Activated B cell treated with CpG ODN at 0.5 μM for 24 hours (primary cell): ENCODE measurements at regions not wholly inside any gene's neighbourhood (a gene's known extent, or its start where the extent isn't known, plus 50 kb on each side); places are given as distances from the start of the nearest gene placed in this dataset.

ENCODE experiments used
- ATAC-seq: fragments of 200-7000 bp; cut with Tn5 transposase; one replicate; pipeline ENCODE4 v1.10.0; 2021; ENCODE audit warnings: low read depth, mild to moderate bottlenecking, moderate library complexity
- CTCF ChIA-PET: fragments of 350-600 bp; sonication (Branson Sonifier 250); formaldehyde crosslinking; loops from one replicate; lab custom pipeline; 2021; ENCODE audit warnings: antibody characterized with exemption; lab: Charles Lee
- POLR2A ChIA-PET: fragments of 350-600 bp; sonication (Branson Sonifier 250); formaldehyde crosslinking; loops from one replicate; lab custom pipeline; 2021; ENCODE audit warnings: antibody characterized with exemption; lab: Charles Lee
- DNase-seq: peaks from one replicate; pipeline ENCODE4 v3.0.0; 2022
- H3K27ac Mint-ChIP-seq: one replicate; pipeline ENCODE4 v1.8.0; 2020; ENCODE audit warnings: mixed read lengths
- H3K27me3 Mint-ChIP-seq: one replicate; pipeline ENCODE4 v1.8.0; 2021; ENCODE audit warnings: mixed read lengths
- H3K36me3 Mint-ChIP-seq: one replicate; pipeline ENCODE4 v1.8.0; 2021; ENCODE audit warnings: low read depth, mixed read lengths
- H3K4me1 Mint-ChIP-seq: one replicate; pipeline ENCODE4 v1.8.0; 2021; ENCODE audit warnings: mixed read lengths
- H3K4me3 Mint-ChIP-seq: one replicate; pipeline ENCODE4 v1.8.0; 2020; ENCODE audit warnings: mild to moderate bottlenecking, mixed read lengths
- H3K9me3 Mint-ChIP-seq: one replicate; pipeline ENCODE4 v1.8.0; 2020; ENCODE audit warnings: mixed read lengths
- CTCF ChIP-seq: fragments of 200-600 bp; IDR thresholded peaks from one replicate; pipeline ENCODE4 v1.8.0; 2022; ENCODE audit warnings: antibody characterized with exemption, mild to moderate bottlenecking
- intact Hi-C: fragments of 100-400 bp; cut with micrococcal nuclease; formaldehyde crosslinking; loops from one replicate; pipeline ENCODE4 v1.15.1; 2024

- Mint-ChIP-seq H3K27ac (no peak overlapping the region), H3K27me3 (peaks cover 2% of the 10 kb centered on the region), H3K4me3 (no peak overlapping the region), H3K9me3 (peaks cover 5% of the 10 kb centered on the region), H3K4me1 (no peaks in the 10 kb centered on the region), H3K36me3 (no peaks in the 10 kb centered on the region)
- TF ChIP-seq CTCF = no peak
- ATAC-seq = no peak
- ChIA-PET CTCF (no interaction called here), POLR2A (no interaction called here)
- no peak for DNase-seq
- intact Hi-C loops = no loop called here
Measured at GRCh38 chr2:236796236-236796635, 226.6 kb downstream of the ACKR3 start.

- Mint-ChIP-seq H3K4me1 (no peaks in the 10 kb centered on the region), H3K9me3 (peaks cover 3% of the 10 kb centered on the region), H3K4me3 (no peak overlapping the region), H3K27me3 (peaks cover 4% of the 10 kb centered on the region), H3K27ac (no peak overlapping the region), H3K36me3 (no peaks in the 10 kb centered on the region)
- ChIA-PET POLR2A (no interaction called here), CTCF (no interaction called here)
- no peak for TF ChIP-seq CTCF
- ATAC-seq (no peak), DNase-seq (no peak)
- intact Hi-C loops = no loop called here
Measured at GRCh38 chr2:236797411-236797810, 227.8 kb downstream of the ACKR3 start.

- intact Hi-C loops = no loop called here
Measured at GRCh38 chr2:236798491-236798890, 228.9 kb downstream of the ACKR3 start.

GRCh38 chr2:236799391-236800026 lies 229.9 kb downstream of the ACKR3 start:
- ChIA-PET CTCF (no interaction called here), POLR2A (no interaction called here)
- no peak for ATAC-seq

More at GRCh38 chr2:236798491-236798890, 228.9 kb downstream of the ACKR3 start:
- peaks cover 4% of the 10 kb centered on the region for H3K27me3 Mint-ChIP-seq
- H3K4me3 Mint-ChIP-seq = no peak overlapping the region
- H3K27ac Mint-ChIP-seq = no peak overlapping the region
- POLR2A ChIA-PET = no interaction called here
- CTCF ChIA-PET = no interaction called here
- H3K9me3 Mint-ChIP-seq = peaks cover 3% of the 10 kb centered on the region
- DNase-seq (no peak), ATAC-seq (no peak)
- no peak for TF ChIP-seq CTCF
- H3K4me1 Mint-ChIP-seq = no peaks in the 10 kb centered on the region
- H3K36me3 Mint-ChIP-seq = no peaks in the 10 kb centered on the region

GRCh38 chr2:236802862-236803261 lies 233.2 kb downstream of the ACKR3 start:
- no peak for TF ChIP-seq CTCF
- ATAC-seq (no peak), DNase-seq (no peak)
- POLR2A ChIA-PET = no interaction called here
- Mint-ChIP-seq H3K27ac (no peak overlapping the region), H3K4me3 (no peak overlapping the region), H3K4me1 (no peaks in the 10 kb centered on the region), H3K27me3 (peaks cover 5% of the 10 kb centered on the region), H3K9me3 (peaks cover 3% of the 10 kb centered on the region), H3K36me3 (no peaks in the 10 kb centered on the region)
- CTCF ChIA-PET = no interaction called here
- intact Hi-C loops = no loop called here

More at GRCh38 chr2:236799391-236800026, 229.9 kb downstream of the ACKR3 start:
- DNase-seq = no peak
- TF ChIP-seq CTCF = no peak
- no peaks in the 10 kb centered on the region for H3K36me3 Mint-ChIP-seq
- peaks cover 3% of the 10 kb centered on the region for H3K9me3 Mint-ChIP-seq
- H3K4me3 Mint-ChIP-seq = no peak overlapping the region
- no peaks in the 10 kb centered on the region for H3K4me1 Mint-ChIP-seq
- no peak overlapping the region for H3K27ac Mint-ChIP-seq
- H3K27me3 Mint-ChIP-seq = peaks cover 5% of the 10 kb centered on the region
- intact Hi-C loops = no loop called here
